Psoas muscle (tissue), 7 donors: ENCODE measurements at regions not wholly inside any gene's neighbourhood (a gene's known extent, or its start where the extent isn't known, plus 50 kb on each side); places are given as distances from the start of the nearest gene placed in this dataset.

ENCODE experiments used
- ATAC-seq, 4 donors: fragments of 200-7000 bp; cut with Tn5 transposase; one replicate each; pipeline ENCODE4 v1.9.1; 2020; ENCODE audit warnings: moderate library complexity in 3 of 4, mild to moderate bottlenecking in 2 of 4
- DNase-seq, 2 donors: peaks; one replicate each; pipeline ENCODE4 v3.0.0-alpha.2; 2020
- H3K27ac ChIP-seq: fragments of 200-600 bp; one replicate; pipeline ENCODE4 v1.8.0; 2022
- H3K27me3 ChIP-seq, 3 donors: fragments of 200-600 bp in 1 of 3; one replicate each; pipeline versions ENCODE4 v1.6.1 to v1.8.0; 2013 to 2022; ENCODE audit warnings: low read length in 2 of 3, mild to moderate bottlenecking in 2 of 3, moderate library complexity in 1 of 3; ENCODE audit not compliant: insufficient read depth in 3 of 3
- H3K36me3 ChIP-seq, 2 donors: fragments of 200-600 bp in 1 of 2; one replicate each; pipeline versions ENCODE4 v1.6.1 to v1.8.0; 2013 to 2022; ENCODE audit warnings: low read depth in 1 of 2, mild to moderate bottlenecking in 1 of 2, moderate library complexity in 1 of 2; ENCODE audit not compliant: insufficient read depth in 1 of 2
- H3K4me1 ChIP-seq: fragments of 200-600 bp; one replicate; pipeline ENCODE4 v1.8.0; 2022
- H3K4me3 ChIP-seq: fragments of 200-600 bp; one replicate; pipeline ENCODE4 v1.8.0; 2022; ENCODE audit warnings: mild to moderate bottlenecking
- H3K9me3 ChIP-seq: fragments of 200-600 bp; one replicate; pipeline ENCODE4 v1.8.0; 2022
- CTCF ChIP-seq: fragments of 200-600 bp; IDR thresholded peaks from one replicate; pipeline ENCODE4 v1.8.0; 2022; ENCODE audit warnings: antibody characterized with exemption
- WGBS, 3 donors: extraction: QIAGEN DNeasy Blood & Tissue Kit; methylation state at CpG; one replicate each; pipeline versions ENCODE4 v1.1.6 to v1.1.7; 2013; 5-methylcytosine and 5-hydroxymethylcytosine counted together
- intact Hi-C, 2 donors: fragments of 100-400 bp; cut with DNase I; formaldehyde crosslinking; loops; one replicate each; pipeline versions ENCODE4 v1.11.0 to v1.14.2; 2022
- donor health status: healthy with polysubstance abuse.
- donor health status: DM: no; HTN: no; CAD: no; lungs with moderate emphysema.
- donor health status: Bipolar disorder and iron deficiency.
- donor health status: healthy.
- donor health status: DM: yes; HTN: yes; CAD: no.
- donor health status: DM: no; HTN: no; CAD: no.
- donor health status: DM: yes; HTN: yes; CAD: no.

- Histone ChIP-seq H3K4me1 (peaks cover 5% of the 10 kb centered on the region), H3K27ac (no peak overlapping the region), H3K9me3 (no peaks in the 10 kb centered on the region), H3K4me3 (no peak overlapping the region), H3K27me3 (no peaks in the 10 kb centered on the region), H3K36me3 (no peaks in the 10 kb centered on the region)
- intact Hi-C loops, result loop anchor here (2.0 to 10.0 kb wide), 4 partner anchors 64 to 237 kb away; partner anchors contain the start of gene GOLIM4 (in 2 of the 2)
- WGBS, 3 donors, result 44 to 66% (median 56%) methylated on average over 4 of the region's 4 CpGs
- no peak for DNase-seq
- no peak for ATAC-seq
- TF ChIP-seq CTCF, result no peak
Measured at GRCh38 chr3:168161696-168162095, 66.0 kb upstream of the GOLIM4 start.

- Histone ChIP-seq H3K9me3 (no peaks in the 10 kb centered on the region), H3K4me1 (no peaks in the 10 kb centered on the region), H3K4me3 (no peak overlapping the region), H3K27me3 (no peaks in the 10 kb centered on the region), H3K36me3 (no peaks in the 10 kb centered on the region), H3K27ac (no peak overlapping the region)
- no peak for ATAC-seq
- WGBS, 3 donors, result 95 to 97% (median 97%) methylated on average over 2 of the region's 2 CpGs
- intact Hi-C loops, result loop anchor here in 1 of 2 donors (5.0 kb wide), 1 partner anchor 36 kb away; no protein-coding TSS in a partner anchor
- DNase-seq, result no peak
- no peak for TF ChIP-seq CTCF
Measured at GRCh38 chr3:168157903-168158302, 62.2 kb upstream of the GOLIM4 start.

GRCh38 chr3:168157099-168157700, 61.5 kb upstream of the GOLIM4 start:
- Histone ChIP-seq H3K4me3 (no peak overlapping the region), H3K4me1 (no peaks in the 10 kb centered on the region), H3K27ac (no peak overlapping the region), H3K9me3 (no peaks in the 10 kb centered on the region), H3K27me3 (no peaks in the 10 kb centered on the region), H3K36me3 (no peaks in the 10 kb centered on the region)
- intact Hi-C loops, result loop anchor here in 1 of 2 donors (5.0 kb wide), 1 partner anchor 35 kb away; no protein-coding TSS in a partner anchor
- no peak for ATAC-seq
- WGBS, 3 donors, result 82 to 89% (median 87%) methylated on average over 2 of the region's 2 CpGs
- DNase-seq, result no peak
- TF ChIP-seq CTCF, result no peak

- no peaks in the 10 kb centered on the region for H3K4me1 ChIP-seq
- H3K9me3 ChIP-seq, result no peaks in the 10 kb centered on the region
- no peak for TF ChIP-seq CTCF
- WGBS, 3 donors, result 47 to 65% (median 57%) methylated on average over 6 of the region's 6 CpGs
- no peak for ATAC-seq
- no peak overlapping the region for H3K4me3 ChIP-seq
- H3K27me3 ChIP-seq, result peaks cover 0 to 2% (median 0%) of the 10 kb centered on the region in 3 donors
- no peak for DNase-seq
- H3K36me3 ChIP-seq, result no peaks in the 10 kb centered on the region
- no peak overlapping the region for H3K27ac ChIP-seq
- intact Hi-C loops, result loop anchor here in 1 of 2 donors (5.0 kb wide), 1 partner anchor 34 kb away; no protein-coding TSS in a partner anchor
Measured at GRCh38 chr3:168156479-168156878, 60.8 kb upstream of the GOLIM4 start.

GRCh38 chr3:168155303-168155702, 59.6 kb upstream of the GOLIM4 start:
- no peaks in the 10 kb centered on the region for H3K4me1 ChIP-seq
- H3K9me3 ChIP-seq, result no peaks in the 10 kb centered on the region
- H3K4me3 ChIP-seq, result no peak overlapping the region
- TF ChIP-seq CTCF, result no peak
- H3K36me3 ChIP-seq, result no peaks in the 10 kb centered on the region
- no peak for ATAC-seq
- no peak overlapping the region for H3K27ac ChIP-seq
- no peak for DNase-seq
- peaks cover 0 to 3% (median 0%) of the 10 kb centered on the region in 3 donors for H3K27me3 ChIP-seq
- intact Hi-C loops, result loop anchor here in 1 of 2 donors (5.0 kb wide), 1 partner anchor 33 kb away; no protein-coding TSS in a partner anchor
